Mucosa of stomach (tissue), 1 donor: ENCODE measurements at regions not wholly inside any gene's neighbourhood (a gene's known extent, or its start where the extent isn't known, plus 50 kb on each side); places are given as distances from the start of the nearest gene placed in this dataset.

Experiments
- H3K27me3 ChIP-seq: one replicate; pipeline ENCODE4 v1.7.0; 2013; ENCODE audit warnings: mild to moderate bottlenecking, low read length; ENCODE audit not compliant: control insufficient read depth, insufficient read depth
- H3K36me3 ChIP-seq: one replicate; pipeline ENCODE4 v1.7.0; 2013; ENCODE audit warnings: low read length; ENCODE audit not compliant: control insufficient read depth, insufficient read depth
- H3K4me1 ChIP-seq: one replicate; pipeline ENCODE4 v1.7.0; 2013; ENCODE audit warnings: mild to moderate bottlenecking, low read length; ENCODE audit not compliant: control insufficient read depth, insufficient read depth
- H3K4me3 ChIP-seq: one replicate; pipeline ENCODE4 v1.7.0; 2013; ENCODE audit warnings: low read length
- H3K9ac ChIP-seq: one replicate; pipeline ENCODE4 v1.7.0; 2013; ENCODE audit warnings: mild to moderate bottlenecking, low read length, moderate library complexity
- H3K9me3 ChIP-seq: one replicate; pipeline ENCODE4 v1.7.0; 2013; ENCODE audit warnings: mild to moderate bottlenecking, low read length, moderate library complexity; ENCODE audit not compliant: control insufficient read depth
- donor health status: Pancreatic carcinoma.

DNA sequence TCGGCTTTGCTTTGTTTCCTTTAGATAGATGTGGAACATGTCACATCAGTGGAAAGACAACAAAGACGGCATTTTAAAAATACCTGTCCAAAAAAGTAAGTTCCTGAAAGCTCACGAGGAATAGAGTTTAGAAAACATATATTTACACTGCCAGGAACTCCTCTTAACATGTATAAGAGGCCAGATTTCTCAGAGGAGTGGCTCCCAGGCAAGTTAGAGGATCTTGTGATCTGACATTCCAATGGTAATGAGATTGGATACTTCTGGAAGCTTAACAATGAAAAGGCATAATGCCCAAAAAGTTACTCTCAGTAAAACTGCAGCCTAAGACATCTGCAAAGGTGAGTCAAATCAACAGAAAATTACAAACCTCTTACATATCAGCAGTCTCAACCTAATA is 77.1 kb downstream of the CYRIA start:
- Histone ChIP-seq H3K27me3 (no peaks in the 10 kb centered on the region), H3K9me3 (no peaks in the 10 kb centered on the region), H3K9ac (no peak overlapping the region), H3K4me1 (no peaks in the 10 kb centered on the region), H3K36me3 (no peaks in the 10 kb centered on the region), H3K4me3 (no peak overlapping the region)

DNA sequence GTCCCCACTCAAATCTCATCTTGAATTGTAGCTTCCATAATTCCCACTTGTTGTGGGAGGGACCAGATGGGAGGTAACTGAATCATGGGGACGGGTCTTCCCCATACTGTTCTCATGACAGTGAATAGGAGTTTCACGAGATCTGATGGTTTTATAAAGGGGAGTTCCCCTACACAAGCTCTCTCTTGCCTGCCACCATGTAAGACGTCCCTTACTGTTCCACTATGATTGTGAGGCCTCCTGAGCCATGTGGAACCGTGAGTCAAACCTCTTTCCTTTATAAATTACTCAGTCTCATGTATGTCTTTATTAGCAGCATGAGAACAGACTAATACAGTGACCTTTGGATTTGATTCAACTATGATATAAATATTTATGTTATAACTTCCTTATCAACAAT is 78.0 kb downstream of the CYRIA start:
- Histone ChIP-seq H3K9me3 (no peaks in the 10 kb centered on the region), H3K36me3 (no peaks in the 10 kb centered on the region), H3K4me3 (no peak overlapping the region), H3K27me3 (no peaks in the 10 kb centered on the region), H3K4me1 (no peaks in the 10 kb centered on the region), H3K9ac (no peak overlapping the region)

DNA sequence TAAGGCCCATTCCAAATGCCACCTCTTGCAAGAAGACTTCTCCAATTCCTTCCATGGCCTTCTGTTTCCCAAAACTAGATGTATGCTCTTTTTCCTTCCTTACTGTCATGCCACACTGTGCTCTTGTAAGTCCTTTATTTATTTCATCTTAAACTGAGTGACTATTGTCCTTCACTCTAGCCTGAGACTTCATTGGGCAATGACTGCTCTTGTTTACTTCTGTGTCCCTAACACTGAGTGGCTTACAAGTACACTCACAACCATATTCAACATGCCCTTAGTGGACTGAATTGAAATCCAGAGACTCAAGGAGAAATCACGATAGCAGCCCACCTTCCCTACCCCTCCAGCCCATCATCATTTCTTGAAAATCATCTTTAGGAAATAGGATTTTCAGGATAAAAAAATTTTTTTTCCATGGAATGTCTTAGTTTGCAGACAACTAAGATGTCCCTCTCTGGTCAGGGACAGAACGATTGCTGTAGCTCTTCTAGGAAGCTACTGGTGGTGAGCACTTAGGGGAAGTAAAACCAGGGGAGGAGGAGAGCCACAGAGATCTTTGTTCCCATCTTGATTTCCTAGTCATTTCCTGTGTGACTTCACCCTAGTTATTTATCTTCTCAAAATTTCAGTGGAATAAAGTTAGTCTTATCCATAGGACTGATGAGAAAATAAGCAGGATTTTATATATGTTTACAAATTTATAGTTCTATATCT is 80.7 kb downstream of the CYRIA start:
- no peaks in the 10 kb centered on the region for H3K9me3 ChIP-seq
- no peaks in the 10 kb centered on the region for H3K4me1 ChIP-seq
- H3K27me3 ChIP-seq: no peaks in the 10 kb centered on the region
- H3K9ac ChIP-seq: no peak overlapping the region
- no peak overlapping the region for H3K4me3 ChIP-seq
- H3K36me3 ChIP-seq: no peaks in the 10 kb centered on the region

DNA sequence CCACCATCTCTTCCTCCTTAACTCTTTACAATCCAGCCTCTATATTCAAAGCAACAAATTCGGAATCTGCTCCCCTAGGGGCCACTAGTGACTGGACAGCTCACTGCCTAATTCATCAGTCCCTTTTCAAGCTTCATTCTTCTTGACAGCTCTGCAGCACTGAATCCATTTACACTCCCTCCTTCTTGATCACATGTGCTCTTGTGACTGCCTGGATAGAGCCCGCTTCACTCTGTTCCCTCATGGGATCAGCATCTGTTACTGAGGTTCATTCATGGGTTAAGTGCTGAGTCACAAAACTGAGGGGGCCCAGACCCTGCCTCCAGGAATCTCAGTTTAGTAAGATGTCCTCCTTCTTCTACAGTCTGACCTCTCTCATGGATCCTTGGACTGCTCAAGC is 81.5 kb downstream of the CYRIA start:
- Histone ChIP-seq H3K4me3 (no peak overlapping the region), H3K27me3 (no peaks in the 10 kb centered on the region), H3K36me3 (no peaks in the 10 kb centered on the region), H3K9ac (no peak overlapping the region), H3K4me1 (no peaks in the 10 kb centered on the region), H3K9me3 (no peaks in the 10 kb centered on the region)

DNA sequence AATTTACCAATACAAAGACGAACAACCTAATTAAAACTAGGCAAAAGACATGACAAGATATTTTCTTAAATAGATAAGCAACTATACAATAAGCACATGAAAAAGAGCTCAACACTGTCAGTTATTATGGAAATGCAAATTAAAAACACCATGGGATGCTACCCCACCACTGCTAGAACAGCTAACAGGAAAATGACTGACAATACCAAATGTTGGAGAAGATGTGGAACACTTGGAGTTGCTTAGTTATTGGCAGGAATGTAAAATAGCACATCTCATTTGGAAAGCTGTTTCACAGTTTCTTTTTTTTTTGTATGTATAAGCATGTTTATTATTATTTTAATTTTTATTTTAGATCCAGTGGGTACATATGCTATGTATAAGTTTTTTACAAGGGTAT is 84.4 kb downstream of the CYRIA start:
- Histone ChIP-seq H3K36me3 (no peaks in the 10 kb centered on the region), H3K4me1 (no peaks in the 10 kb centered on the region), H3K9ac (no peak overlapping the region), H3K9me3 (no peaks in the 10 kb centered on the region), H3K4me3 (no peak overlapping the region), H3K27me3 (no peaks in the 10 kb centered on the region)

DNA sequence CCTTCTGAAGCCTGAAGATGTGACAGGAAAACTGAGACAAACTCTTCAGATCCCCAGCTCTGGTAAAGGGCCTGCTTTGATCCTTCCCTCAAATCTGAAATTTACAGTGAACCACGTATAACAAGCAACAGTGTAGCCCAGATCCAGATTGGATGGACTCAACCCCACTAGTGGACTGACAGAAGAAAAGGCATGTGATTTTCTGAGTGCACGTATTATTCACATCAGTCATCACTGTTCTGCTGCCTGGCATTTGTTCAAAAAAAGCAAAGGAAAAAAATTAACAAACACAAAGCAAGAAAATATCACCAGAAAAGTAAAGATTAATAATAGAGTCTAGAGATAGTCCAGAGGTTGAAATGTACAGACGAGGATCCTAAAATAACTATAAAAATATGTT is 87.6 kb downstream of the CYRIA start:
- Histone ChIP-seq H3K9me3 (no peaks in the 10 kb centered on the region), H3K27me3 (no peaks in the 10 kb centered on the region), H3K9ac (no peak overlapping the region), H3K4me1 (no peaks in the 10 kb centered on the region), H3K36me3 (no peaks in the 10 kb centered on the region), H3K4me3 (no peak overlapping the region)

DNA sequence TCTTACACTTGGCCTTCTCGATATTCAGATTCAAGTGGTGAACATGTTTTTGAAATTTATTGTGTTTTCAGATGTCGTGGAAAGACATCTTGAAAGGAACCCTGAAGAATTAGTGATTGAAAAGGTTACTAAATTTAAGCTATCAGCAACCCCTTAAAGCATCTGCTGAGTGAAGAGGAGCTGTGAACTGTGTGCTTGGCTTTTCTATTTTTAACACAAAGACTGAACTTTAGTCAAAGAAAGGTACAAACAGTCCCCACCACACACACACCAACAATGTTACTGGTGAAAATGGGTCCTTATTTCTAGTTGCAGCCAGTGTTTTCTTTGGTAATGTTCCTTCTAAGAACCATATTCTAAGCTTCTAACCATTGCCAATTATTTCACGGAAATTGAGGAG is 95.1 kb downstream of the CYRIA start:
- Histone ChIP-seq H3K9me3 (no peaks in the 10 kb centered on the region), H3K4me3 (no peak overlapping the region), H3K27me3 (no peaks in the 10 kb centered on the region), H3K4me1 (no peaks in the 10 kb centered on the region), H3K36me3 (no peaks in the 10 kb centered on the region), H3K9ac (no peak overlapping the region)

DNA sequence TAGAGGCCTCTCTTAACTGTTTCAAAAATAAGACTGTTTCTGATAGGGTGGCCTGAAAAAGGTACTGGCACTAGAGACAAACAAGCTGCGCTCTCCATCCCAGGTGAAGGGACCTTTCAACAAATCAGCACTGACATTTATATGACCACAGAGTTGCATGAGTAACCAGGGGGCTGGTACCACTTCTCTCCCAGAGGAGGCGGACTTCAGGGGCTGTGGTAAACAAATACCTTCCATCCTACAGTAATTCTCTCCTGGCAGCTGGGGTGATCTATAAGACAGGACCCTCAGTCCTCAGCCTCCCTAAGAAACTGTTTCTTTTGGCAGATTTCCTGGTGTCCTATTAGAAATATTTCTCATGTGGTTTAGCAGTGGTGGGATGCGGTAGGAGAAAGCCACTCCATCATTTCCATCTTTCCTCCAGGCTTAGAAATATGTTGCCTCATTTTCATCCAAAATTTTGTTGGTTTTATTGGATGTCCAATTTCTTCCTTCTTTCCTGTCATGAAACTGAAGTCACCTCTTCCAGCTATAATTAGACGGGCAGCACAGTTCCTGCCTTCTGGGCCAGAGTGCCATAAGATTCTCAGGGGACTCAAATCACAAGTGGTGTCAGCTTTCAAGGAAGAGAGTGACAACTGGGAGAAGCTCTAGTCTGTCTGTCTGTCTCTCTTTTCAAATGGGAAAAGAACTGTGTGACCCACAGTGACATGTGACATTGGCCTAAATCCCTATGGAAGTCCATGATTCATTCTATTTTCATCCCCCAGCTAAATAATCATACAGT is 96.4 kb downstream of the CYRIA start:
- Histone ChIP-seq H3K4me3 (no peak overlapping the region), H3K9me3 (no peaks in the 10 kb centered on the region), H3K9ac (no peak overlapping the region), H3K27me3 (no peaks in the 10 kb centered on the region), H3K36me3 (no peaks in the 10 kb centered on the region), H3K4me1 (no peaks in the 10 kb centered on the region)

DNA sequence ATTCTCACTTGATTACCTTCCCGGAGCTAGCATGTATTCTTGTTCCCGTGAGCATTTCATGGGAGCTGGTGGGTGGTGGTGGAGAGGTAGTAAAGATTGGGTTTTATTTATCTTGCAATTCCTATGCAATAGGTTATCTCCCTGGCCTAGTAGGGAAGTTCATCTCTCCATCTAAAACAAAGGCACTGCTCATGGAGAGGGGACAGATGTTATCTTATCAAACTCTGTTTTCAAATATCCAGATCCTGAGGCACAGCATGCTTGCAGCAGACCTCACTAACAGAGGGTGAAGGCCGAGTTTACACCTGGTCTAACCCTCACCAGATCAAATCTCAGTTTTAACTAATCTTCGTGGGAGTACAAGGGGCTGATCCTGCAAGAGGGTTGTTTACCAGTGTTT is 98.9 kb downstream of the CYRIA start:
- no peaks in the 10 kb centered on the region for H3K27me3 ChIP-seq
- no peaks in the 10 kb centered on the region for H3K4me1 ChIP-seq
- H3K4me3 ChIP-seq: no peak overlapping the region
- H3K36me3 ChIP-seq: no peaks in the 10 kb centered on the region
- no peaks in the 10 kb centered on the region for H3K9me3 ChIP-seq
- H3K9ac ChIP-seq: no peak overlapping the region

DNA sequence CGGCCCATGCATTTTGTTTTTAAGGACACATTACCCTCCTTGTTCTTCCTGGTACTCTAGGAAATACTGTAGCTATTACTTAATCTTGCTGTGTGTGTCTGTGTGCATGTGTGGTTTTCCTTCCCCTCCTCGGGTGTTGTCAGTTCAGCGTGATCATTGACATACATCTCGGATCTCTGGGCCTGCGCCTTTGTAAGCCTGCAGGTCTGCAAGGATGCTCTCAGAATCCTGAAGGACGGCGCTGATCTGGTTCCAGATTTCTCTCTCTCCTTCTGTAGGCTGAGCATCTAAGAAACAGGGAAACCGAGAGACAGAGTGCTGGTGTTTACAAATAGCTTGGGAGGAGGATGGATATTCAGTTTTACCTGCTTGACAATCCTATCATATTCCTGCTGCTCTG is 100.2 kb downstream of the CYRIA start:
- H3K9me3 ChIP-seq: no peaks in the 10 kb centered on the region
- no peaks in the 10 kb centered on the region for H3K4me1 ChIP-seq
- H3K9ac ChIP-seq: no peak overlapping the region
- no peaks in the 10 kb centered on the region for H3K36me3 ChIP-seq
- H3K27me3 ChIP-seq: no peaks in the 10 kb centered on the region
- no peak overlapping the region for H3K4me3 ChIP-seq

DNA sequence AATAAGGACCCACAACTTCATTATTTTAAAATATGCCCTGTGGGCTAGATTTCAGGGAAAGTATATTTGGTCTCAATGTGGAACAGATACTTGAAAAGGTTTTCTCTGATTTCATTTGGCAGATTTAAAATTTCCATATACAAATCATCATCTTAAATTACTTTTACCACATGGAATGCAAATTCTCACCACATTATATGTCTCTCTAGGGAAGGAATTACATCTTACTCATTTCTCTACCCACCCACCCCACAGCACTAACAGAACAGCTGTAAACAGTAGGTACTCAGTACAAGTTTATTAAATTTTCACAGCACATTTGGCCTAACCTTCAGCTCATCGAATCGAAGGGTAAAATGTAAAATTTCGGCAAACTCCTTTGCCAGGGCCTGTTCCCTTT is 104.0 kb downstream of the CYRIA start:
- Histone ChIP-seq H3K36me3 (no peaks in the 10 kb centered on the region), H3K27me3 (no peaks in the 10 kb centered on the region), H3K9me3 (no peaks in the 10 kb centered on the region), H3K9ac (no peak overlapping the region), H3K4me1 (no peaks in the 10 kb centered on the region), H3K4me3 (no peak overlapping the region)

DNA sequence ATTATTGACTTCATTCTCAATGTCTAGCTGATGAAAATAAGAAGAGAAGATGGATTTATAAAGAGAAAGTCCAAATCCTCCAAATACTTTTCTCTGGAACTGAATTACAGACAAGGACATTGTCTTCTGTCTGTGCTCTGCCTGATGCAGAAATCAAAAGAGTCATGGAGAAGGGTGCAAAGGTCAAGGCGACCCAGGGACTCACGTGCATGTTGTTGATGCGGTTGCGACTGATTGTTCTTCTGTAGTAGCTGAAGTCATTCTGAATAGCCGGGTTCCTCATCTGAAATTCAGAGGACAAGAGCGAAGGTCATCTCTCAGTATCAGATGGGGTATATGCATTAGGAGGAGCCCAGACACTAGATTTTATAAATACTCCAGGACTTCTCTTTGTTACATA is 104.4 kb downstream of the CYRIA start:
- H3K36me3 ChIP-seq: no peaks in the 10 kb centered on the region
- H3K9me3 ChIP-seq: no peaks in the 10 kb centered on the region
- no peaks in the 10 kb centered on the region for H3K27me3 ChIP-seq
- no peak overlapping the region for H3K9ac ChIP-seq
- no peak overlapping the region for H3K4me3 ChIP-seq
- no peaks in the 10 kb centered on the region for H3K4me1 ChIP-seq
